ENCODE measurements at regions not wholly inside any gene's neighbourhood (a gene's known extent, or its start where the extent isn't known, plus 50 kb on each side); places are given as distances from the start of the nearest gene placed in this dataset.

- no peak for FAIRE-seq
These were observed 267.1 kb downstream of the ADGB start for GRCh38 chr6:146865756-146866379.

DNA sequence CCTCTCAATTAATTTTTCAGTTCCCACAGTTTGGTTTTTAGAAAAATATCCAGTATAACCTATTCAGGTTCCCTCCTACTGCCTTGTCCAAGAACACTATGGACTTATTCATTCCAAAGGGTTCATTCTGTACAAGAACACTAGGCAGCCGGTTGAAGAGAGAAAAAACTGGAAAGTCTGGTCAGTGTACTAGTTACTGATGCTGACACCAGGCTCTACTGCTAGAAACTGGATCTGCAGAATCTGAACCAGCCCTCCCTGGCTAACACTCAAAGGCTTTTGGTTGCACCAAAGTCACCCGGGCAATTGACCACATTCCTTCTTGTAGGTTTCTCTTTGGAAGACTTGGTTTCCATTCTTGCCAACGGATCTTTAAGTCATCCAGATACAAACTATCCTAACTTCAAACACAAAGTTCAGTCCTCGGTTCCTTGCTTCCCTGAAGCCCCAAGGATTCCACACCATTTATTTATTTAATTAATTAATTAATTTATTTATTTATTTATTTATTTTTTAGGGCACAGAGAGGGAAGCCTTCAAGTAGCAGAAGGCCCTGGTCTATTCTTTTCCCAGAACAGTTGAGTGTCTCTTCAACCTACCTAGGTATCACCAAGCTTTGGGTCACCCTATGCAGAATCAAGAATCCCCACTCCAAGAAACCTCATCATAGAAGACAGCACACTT, 268.1 kb downstream of the ADGB start:
- no peak for FAIRE-seq

DNA sequence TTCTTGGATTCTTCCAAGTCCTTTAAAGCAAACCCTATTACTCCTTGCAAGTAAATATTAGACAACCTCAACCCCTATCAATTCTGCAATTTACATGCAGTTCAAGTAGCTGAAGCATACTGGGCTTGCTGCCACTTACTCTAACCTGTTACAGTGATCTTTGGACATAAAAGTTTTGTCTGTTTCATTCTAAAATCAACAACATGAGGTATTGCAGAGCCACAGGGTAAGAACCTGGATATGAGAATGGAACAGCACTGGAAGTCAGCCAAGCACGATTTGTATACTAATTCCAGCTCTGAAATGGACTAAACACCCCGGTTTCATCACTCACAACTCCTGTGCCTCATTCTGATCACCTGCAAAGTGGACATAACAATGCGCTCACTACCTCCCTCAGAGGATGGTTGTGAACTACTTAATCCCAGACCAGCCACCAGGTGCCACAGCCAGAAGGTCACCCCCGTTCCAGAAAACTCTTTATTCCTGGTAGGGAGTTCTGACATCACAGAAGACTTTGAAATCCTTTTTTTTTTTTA, 270.0 kb downstream of the ADGB start:
- FAIRE-seq, result no peak

- FAIRE-seq, result no peak
These were observed 272.0 kb downstream of the ADGB start for GRCh38 chr6:146870760-146871159.

- no peak for FAIRE-seq
These were observed 273.0 kb downstream of the ADGB start for GRCh38 chr6:146871611-146872425.

- no peak for FAIRE-seq
These were observed 273.6 kb downstream of the ADGB start for GRCh38 chr6:146872426-146872785.

- FAIRE-seq, result peak; percentile 35
These were observed 275.7 kb downstream of the ADGB start for GRCh38 chr6:146874278-146875018.

DNA sequence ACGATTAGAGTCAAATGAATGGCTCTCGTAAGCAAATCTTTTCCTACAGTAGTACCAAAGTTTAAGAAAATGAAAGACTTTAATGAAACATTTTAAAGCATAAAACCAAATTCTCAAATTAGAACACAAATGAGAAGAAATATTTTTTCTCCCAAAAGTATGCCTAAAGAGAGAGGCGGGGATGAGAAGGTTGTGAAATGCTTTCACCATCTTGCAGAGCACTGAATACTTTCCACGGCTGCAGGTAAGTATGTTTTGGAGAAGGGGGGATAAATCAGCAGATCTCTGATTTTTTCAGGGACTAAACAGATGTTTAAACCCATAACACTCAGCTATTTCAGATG, 277.1 kb downstream of the ADGB start:
- FAIRE-seq, result no peak

- FAIRE-seq, result no peak
These were observed 277.7 kb downstream of the ADGB start for GRCh38 chr6:146876271-146877151.

- FAIRE-seq, result no peak
These were observed 279.6 kb downstream of the ADGB start for GRCh38 chr6:146878168-146878951.

- FAIRE-seq, result no peak
These were observed 280.2 kb downstream of the ADGB start for GRCh38 chr6:146878952-146879340.

- no peak for FAIRE-seq
These were observed 280.8 kb downstream of the ADGB start for GRCh38 chr6:146879406-146880117.

- FAIRE-seq, result no peak
These were observed 282.7 kb downstream of the ADGB start for GRCh38 chr6:146881228-146882181.

- no peak for FAIRE-seq
These were observed 285.1 kb downstream of the ADGB start for GRCh38 chr6:146883640-146884531.

GRCh38 chr6:146884728-146885127, 286.0 kb downstream of the ADGB start:
- no peak for FAIRE-seq

GRCh38 chr6:146885708-146886457, 287.1 kb downstream of the ADGB start:
- FAIRE-seq, result no peak

Data from A204.1 (cell line).